ENCODE measurements at regions not wholly inside any gene's neighbourhood (a gene's known extent, or its start where the extent isn't known, plus 50 kb on each side); places are given as distances from the start of the nearest gene placed in this dataset.

GRCh38 chr10:2744547-2745200 is 322.7 kb upstream of the PFKP start:
- FAIRE-seq (no peak), DNase-seq (ENCODE audit: low spot score) (no peak)

GRCh38 chr10:2734603-2735002 is 332.7 kb upstream of the PFKP start:
- DNase-seq (ENCODE audit: low spot score) (no peak), FAIRE-seq (no peak)

- FAIRE-seq (no peak), DNase-seq (ENCODE audit: low spot score) (no peak)
Observed at GRCh38 chr10:2733278-2733963, 333.9 kb upstream of the PFKP start.

- no peak for FAIRE-seq
- DNase-seq (ENCODE audit: low spot score), result no peak
Observed at GRCh38 chr10:2731940-2732339, 335.4 kb upstream of the PFKP start.

GRCh38 chr10:2729197-2729596 is 338.2 kb upstream of the PFKP start:
- FAIRE-seq, result no peak

GRCh38 chr10:2728087-2728486 is 339.3 kb upstream of the PFKP start:
- no peak for DNase-seq (ENCODE audit: low spot score)
- FAIRE-seq, result no peak

More at GRCh38 chr10:2729197-2729596, 338.2 kb upstream of the PFKP start:
- no peak for DNase-seq (ENCODE audit: low spot score)

GRCh38 chr10:2716596-2716995 is 350.8 kb upstream of the PFKP start:
- FAIRE-seq, result no peak
- no peak for DNase-seq (ENCODE audit: low spot score)

- DNase-seq (ENCODE audit: low spot score) (no peak), FAIRE-seq (no peak)
Observed at GRCh38 chr10:2714597-2714996, 352.8 kb upstream of the PFKP start.

- FAIRE-seq, result no peak
Observed at GRCh38 chr10:2703953-2704352, 363.4 kb upstream of the PFKP start.

GRCh38 chr10:2701802-2702201 is 365.5 kb upstream of the PFKP start:
- DNase-seq (ENCODE audit: low spot score), result no peak
- FAIRE-seq, result no peak

More at GRCh38 chr10:2703953-2704352, 363.4 kb upstream of the PFKP start:
- no peak for DNase-seq (ENCODE audit: low spot score)

GRCh38 chr10:2700626-2701305 is 366.6 kb upstream of the PFKP start:
- DNase-seq (ENCODE audit: low spot score) (no peak), FAIRE-seq (no peak)

- DNase-seq (ENCODE audit: low spot score) (no peak), FAIRE-seq (no peak)
Observed at GRCh38 chr10:2688958-2689357, 378.4 kb upstream of the PFKP start.

GRCh38 chr10:2686691-2687090 is 380.7 kb upstream of the PFKP start:
- FAIRE-seq (no peak), DNase-seq (ENCODE audit: low spot score) (no peak)

GRCh38 chr10:2682491-2682890 is 384.9 kb upstream of the PFKP start:
- FAIRE-seq, result no peak

GRCh38 chr10:2681891-2682290 is 385.5 kb upstream of the PFKP start:
- FAIRE-seq, result no peak
- no peak for DNase-seq (ENCODE audit: low spot score)

More at GRCh38 chr10:2682491-2682890, 384.9 kb upstream of the PFKP start:
- DNase-seq (ENCODE audit: low spot score), result no peak

GRCh38 chr10:2680821-2681220 is 386.5 kb upstream of the PFKP start:
- DNase-seq (ENCODE audit: low spot score), result no peak
- FAIRE-seq, result no peak

- DNase-seq (ENCODE audit: low spot score) (no peak), FAIRE-seq (no peak)
Observed at GRCh38 chr10:2679646-2680045, 387.7 kb upstream of the PFKP start.

GRCh38 chr10:2676455-2676854 is 390.9 kb upstream of the PFKP start:
- no peak for FAIRE-seq

GRCh38 chr10:2674451-2674850 is 392.9 kb upstream of the PFKP start:
- FAIRE-seq, result no peak
- DNase-seq (ENCODE audit: low spot score), result no peak

More at GRCh38 chr10:2676455-2676854, 390.9 kb upstream of the PFKP start:
- no peak for DNase-seq (ENCODE audit: low spot score)

GRCh38 chr10:2670864-2671263 is 396.5 kb upstream of the PFKP start:
- DNase-seq (ENCODE audit: low spot score) (no peak), FAIRE-seq (no peak)

- DNase-seq (ENCODE audit: low spot score), result no peak
- no peak for FAIRE-seq
Observed at GRCh38 chr10:2665772-2666171, 401.6 kb upstream of the PFKP start.

- no peak for DNase-seq (ENCODE audit: low spot score)
- no peak for FAIRE-seq
Observed at GRCh38 chr10:2660276-2660675, 407.1 kb upstream of the PFKP start.
